Activated B cell treated with CpG ODN at 0.5 μM for 24 hours (primary cell): ENCODE measurements at regions not wholly inside any gene's neighbourhood (a gene's known extent, or its start where the extent isn't known, plus 50 kb on each side); places are given as distances from the start of the nearest gene placed in this dataset.
A peak's percentile ranks its signal among the peaks of the same experiment; 100 is the strongest.

Source experiments
- ATAC-seq: fragments of 200-7000 bp; cut with Tn5 transposase; one replicate; pipeline ENCODE4 v1.10.0; 2021; ENCODE audit warnings: low read depth, mild to moderate bottlenecking, moderate library complexity
- CTCF ChIA-PET: fragments of 350-600 bp; sonication (Branson Sonifier 250); formaldehyde crosslinking; loops from one replicate; lab custom pipeline; 2021; ENCODE audit warnings: antibody characterized with exemption; lab: Charles Lee
- POLR2A ChIA-PET: fragments of 350-600 bp; sonication (Branson Sonifier 250); formaldehyde crosslinking; loops from one replicate; lab custom pipeline; 2021; ENCODE audit warnings: antibody characterized with exemption; lab: Charles Lee
- DNase-seq: peaks from one replicate; pipeline ENCODE4 v3.0.0; 2022
- H3K27ac Mint-ChIP-seq: one replicate; pipeline ENCODE4 v1.8.0; 2020; ENCODE audit warnings: mixed read lengths
- H3K27me3 Mint-ChIP-seq: one replicate; pipeline ENCODE4 v1.8.0; 2021; ENCODE audit warnings: mixed read lengths
- H3K36me3 Mint-ChIP-seq: one replicate; pipeline ENCODE4 v1.8.0; 2021; ENCODE audit warnings: low read depth, mixed read lengths
- H3K4me1 Mint-ChIP-seq: one replicate; pipeline ENCODE4 v1.8.0; 2021; ENCODE audit warnings: mixed read lengths
- H3K4me3 Mint-ChIP-seq: one replicate; pipeline ENCODE4 v1.8.0; 2020; ENCODE audit warnings: mild to moderate bottlenecking, mixed read lengths
- H3K9me3 Mint-ChIP-seq: one replicate; pipeline ENCODE4 v1.8.0; 2020; ENCODE audit warnings: mixed read lengths
- intact Hi-C: fragments of 100-400 bp; cut with micrococcal nuclease; formaldehyde crosslinking; loops from one replicate; pipeline ENCODE4 v1.15.1; 2024
- TF ChIP-seq, protein P1 (sequence below): fragments of 200-600 bp; IDR thresholded peaks from one replicate; pipeline ENCODE4 v1.8.0; 2022; ENCODE audit warnings: antibody characterized with exemption, mild to moderate bottlenecking

DNA sequence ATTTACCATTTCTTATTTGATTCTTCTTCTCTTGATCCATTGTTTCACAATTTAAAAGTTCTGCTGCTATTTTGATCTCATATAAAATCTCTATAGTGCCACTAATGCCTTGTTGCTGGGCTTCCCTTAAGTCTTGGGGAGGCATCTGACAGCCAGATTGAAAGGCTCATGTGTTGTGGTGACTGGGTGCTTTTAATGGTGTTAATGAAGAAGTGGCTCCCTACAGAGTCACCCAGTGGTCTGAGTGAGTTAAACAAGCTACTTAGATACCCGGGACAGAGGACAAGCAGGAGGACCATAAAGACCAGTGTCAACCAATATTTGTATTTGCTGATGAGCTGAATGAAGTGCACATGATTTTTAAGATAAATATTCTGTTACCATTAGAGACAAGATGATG lies 176.4 kb upstream of the HABP2 start:
- no peak for ATAC-seq
- intact Hi-C loops, result no loop called here
- POLR2A ChIA-PET, result no interaction called here
- Mint-ChIP-seq H3K4me1 (peaks cover 1% of the 10 kb centered on the region), H3K36me3 (no peaks in the 10 kb centered on the region), H3K27ac (no peak overlapping the region), H3K9me3 (no peaks in the 10 kb centered on the region), H3K4me3 (no peak overlapping the region), H3K27me3 (no peaks in the 10 kb centered on the region)
- CTCF ChIA-PET, result interaction anchor here (1.2 kb wide), 1 partner anchor 8 kb away, joined by 3 read pairs; no protein-coding TSS in a partner anchor
- TF ChIP-seq, protein P1, sequence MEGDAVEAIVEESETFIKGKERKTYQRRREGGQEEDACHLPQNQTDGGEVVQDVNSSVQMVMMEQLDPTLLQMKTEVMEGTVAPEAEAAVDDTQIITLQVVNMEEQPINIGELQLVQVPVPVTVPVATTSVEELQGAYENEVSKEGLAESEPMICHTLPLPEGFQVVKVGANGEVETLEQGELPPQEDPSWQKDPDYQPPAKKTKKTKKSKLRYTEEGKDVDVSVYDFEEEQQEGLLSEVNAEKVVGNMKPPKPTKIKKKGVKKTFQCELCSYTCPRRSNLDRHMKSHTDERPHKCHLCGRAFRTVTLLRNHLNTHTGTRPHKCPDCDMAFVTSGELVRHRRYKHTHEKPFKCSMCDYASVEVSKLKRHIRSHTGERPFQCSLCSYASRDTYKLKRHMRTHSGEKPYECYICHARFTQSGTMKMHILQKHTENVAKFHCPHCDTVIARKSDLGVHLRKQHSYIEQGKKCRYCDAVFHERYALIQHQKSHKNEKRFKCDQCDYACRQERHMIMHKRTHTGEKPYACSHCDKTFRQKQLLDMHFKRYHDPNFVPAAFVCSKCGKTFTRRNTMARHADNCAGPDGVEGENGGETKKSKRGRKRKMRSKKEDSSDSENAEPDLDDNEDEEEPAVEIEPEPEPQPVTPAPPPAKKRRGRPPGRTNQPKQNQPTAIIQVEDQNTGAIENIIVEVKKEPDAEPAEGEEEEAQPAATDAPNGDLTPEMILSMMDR, result no peak
- no peak for DNase-seq

DNA sequence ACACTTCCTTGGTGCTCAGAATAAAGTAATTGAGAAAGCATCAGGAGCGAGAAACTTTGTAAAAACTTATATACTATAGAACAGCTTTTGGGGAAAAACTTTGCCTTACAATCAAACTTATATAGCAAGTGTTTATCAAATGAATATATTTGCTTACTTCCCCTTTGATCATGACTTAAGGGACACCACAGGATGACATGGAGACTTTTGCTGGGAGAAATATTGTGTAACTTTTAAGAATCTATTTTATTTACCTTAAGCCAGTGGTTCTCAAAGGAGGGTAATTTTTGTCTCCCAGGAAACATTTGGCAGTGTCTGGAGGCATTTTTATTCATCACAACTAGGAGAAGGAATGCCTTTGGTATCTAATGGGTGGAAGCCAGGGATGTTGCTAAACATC lies 173.8 kb upstream of the HABP2 start:
- H3K27me3 Mint-ChIP-seq, result peaks cover 2% of the 10 kb centered on the region
- H3K9me3 Mint-ChIP-seq, result no peaks in the 10 kb centered on the region
- no peak overlapping the region for H3K27ac Mint-ChIP-seq
- no peak for DNase-seq
- H3K36me3 Mint-ChIP-seq, result no peaks in the 10 kb centered on the region
- ATAC-seq, result no peak
- H3K4me3 Mint-ChIP-seq, result no peak overlapping the region
- intact Hi-C loops, result no loop called here
- H3K4me1 Mint-ChIP-seq, result peaks cover 13% of the 10 kb centered on the region
- POLR2A ChIA-PET, result no interaction called here
- TF ChIP-seq, protein P1, result no peak
- CTCF ChIA-PET, result no interaction called here

DNA sequence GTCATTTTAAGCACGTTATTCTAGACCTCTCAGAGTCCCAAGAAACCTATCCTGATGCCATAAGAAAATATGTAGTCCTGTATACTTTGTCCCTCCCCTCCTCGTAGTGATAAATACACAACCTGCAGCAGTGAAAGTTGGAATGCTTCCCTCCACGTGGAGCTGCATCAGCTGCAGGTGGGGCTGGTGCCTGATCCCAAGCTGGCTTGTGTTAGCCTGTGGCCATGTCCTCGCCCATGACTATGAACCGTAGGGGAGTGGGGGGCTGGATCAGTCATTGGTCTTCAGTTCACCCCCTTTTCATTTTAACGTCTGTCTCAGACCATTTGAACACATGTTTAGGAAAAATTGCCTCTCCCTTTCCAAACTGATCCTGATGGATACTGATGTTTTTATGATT lies 171.4 kb upstream of the HABP2 start:
- Mint-ChIP-seq H3K9me3 (no peaks in the 10 kb centered on the region), H3K4me3 (no peak overlapping the region), H3K27ac (no peak overlapping the region), H3K36me3 (no peaks in the 10 kb centered on the region), H3K27me3 (peaks cover 19% of the 10 kb centered on the region), H3K4me1 (peaks cover 15% of the 10 kb centered on the region)
- ATAC-seq, result no peak
- CTCF ChIA-PET, result no interaction called here
- DNase-seq, result no peak
- TF ChIP-seq, protein P1, result no peak
- intact Hi-C loops, result no loop called here
- POLR2A ChIA-PET, result no interaction called here

DNA sequence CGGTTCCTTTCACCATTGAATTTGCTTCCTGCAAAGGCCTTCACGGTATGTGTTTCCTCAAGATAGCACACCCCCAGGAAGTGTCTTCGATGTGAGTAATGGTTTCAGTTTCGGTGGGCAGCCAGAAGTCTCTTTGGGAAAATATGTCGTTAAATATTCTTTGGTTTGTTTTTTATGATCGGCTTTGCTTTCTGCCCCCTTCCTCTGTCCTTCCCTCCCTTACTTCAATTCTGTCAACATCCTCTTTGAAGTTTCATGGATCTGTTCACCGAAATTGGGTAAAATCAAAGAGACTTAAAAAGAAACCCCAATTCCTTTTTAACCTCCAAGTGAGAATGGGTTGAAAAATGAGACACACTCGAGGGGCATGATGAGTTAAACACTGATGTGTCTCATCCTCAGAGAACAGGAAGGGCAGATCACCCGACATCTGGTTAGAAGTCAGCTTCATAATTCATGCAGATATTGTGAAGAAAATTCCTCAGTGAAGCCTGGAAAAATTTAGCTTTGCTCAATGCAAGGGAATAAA lies 170.8 kb upstream of the HABP2 start:
- no peak overlapping the region for H3K27ac Mint-ChIP-seq
- peaks cover 15% of the 10 kb centered on the region for H3K4me1 Mint-ChIP-seq
- H3K36me3 Mint-ChIP-seq, result no peaks in the 10 kb centered on the region
- peaks cover 19% of the 10 kb centered on the region for H3K27me3 Mint-ChIP-seq
- ChIA-PET CTCF (no interaction called here), POLR2A (no interaction called here)
- H3K9me3 Mint-ChIP-seq, result no peaks in the 10 kb centered on the region
- H3K4me3 Mint-ChIP-seq, result peak overlapping the region; percentile 42
- TF ChIP-seq, protein P1, result no peak
- intact Hi-C loops, result no loop called here
- ATAC-seq (peak; percentile 42), DNase-seq (no peak)

DNA sequence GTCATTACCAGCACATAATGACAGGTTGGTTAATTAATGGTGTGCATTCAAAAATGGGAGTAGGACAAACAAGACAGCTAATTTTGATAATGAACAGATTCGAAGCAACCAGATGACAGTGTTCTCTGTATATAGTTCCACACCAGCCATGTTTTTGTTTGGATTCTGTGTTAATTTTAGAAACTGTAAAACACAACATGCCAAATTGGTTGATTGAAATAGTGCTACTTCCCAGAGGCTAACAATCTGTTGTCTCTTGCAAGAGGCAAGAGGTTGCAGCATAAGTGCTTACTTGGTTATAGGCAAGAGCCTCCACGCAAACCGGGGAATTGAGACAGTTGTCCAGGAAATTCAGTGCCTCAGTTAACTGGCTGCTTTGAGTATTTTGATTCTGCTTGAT lies 170.2 kb upstream of the HABP2 start:
- DNase-seq, result no peak
- TF ChIP-seq, protein P1, result no peak
- no peaks in the 10 kb centered on the region for H3K9me3 Mint-ChIP-seq
- intact Hi-C loops, result no loop called here
- ChIA-PET CTCF (no interaction called here), POLR2A (no interaction called here)
- ATAC-seq, result no peak
- no peaks in the 10 kb centered on the region for H3K36me3 Mint-ChIP-seq
- H3K27ac Mint-ChIP-seq, result no peak overlapping the region
- no peak overlapping the region for H3K4me3 Mint-ChIP-seq
- peaks cover 15% of the 10 kb centered on the region for H3K4me1 Mint-ChIP-seq
- H3K27me3 Mint-ChIP-seq, result peaks cover 19% of the 10 kb centered on the region
